ENCODE measurements at regions not wholly inside any gene's neighbourhood (a gene's known extent, or its start where the extent isn't known, plus 50 kb on each side); places are given as distances from the start of the nearest gene placed in this dataset.

DNA sequence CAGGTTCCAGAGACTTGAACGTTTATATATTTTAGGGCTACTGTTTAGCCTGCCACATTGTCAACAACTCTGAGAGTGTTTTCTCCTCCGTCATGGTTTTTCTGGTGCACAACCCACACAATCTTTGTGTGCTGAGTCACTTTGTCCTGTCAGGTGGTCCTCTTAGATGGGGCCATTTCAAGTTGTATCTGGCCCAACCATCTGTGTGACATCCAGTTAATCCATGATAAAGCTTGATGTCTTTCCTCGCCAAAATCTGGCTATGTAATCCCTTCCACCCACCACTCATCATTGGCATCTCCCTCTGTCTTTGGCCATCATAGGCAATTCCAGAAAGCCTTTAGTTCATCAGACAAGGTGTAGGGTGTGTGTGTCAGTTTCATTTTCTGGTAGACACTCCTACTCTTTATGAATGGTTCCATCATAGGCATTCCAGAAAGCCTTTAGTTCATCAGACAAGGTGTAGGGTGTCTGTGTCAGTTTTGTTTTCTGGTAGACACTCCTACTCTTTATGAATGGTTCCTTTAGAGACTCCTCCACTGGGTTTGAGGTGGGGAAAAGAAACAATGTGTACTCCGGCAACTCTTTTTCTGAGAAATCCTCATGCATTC is 282.0 kb upstream of the ACTBL2 start:
- Histone ChIP-seq H3K9me3 (ENCODE audit: control insufficient read depth, low read length) (no peaks in the 10 kb centered on the region), H3K4me1 (ENCODE audit: control insufficient read depth, insufficient read depth, low read length) (no peaks in the 10 kb centered on the region), H3K9ac (ENCODE audit: extremely low read depth, low read length, poor library complexity, severe bottlenecking) (no peak overlapping the region), H3K36me3 (ENCODE audit: control insufficient read depth, insufficient read depth, low read length) (no peaks in the 10 kb centered on the region), H3K4me3 (ENCODE audit: low read length) (no peak overlapping the region), H3K27me3 (ENCODE audit: control insufficient read depth, insufficient read depth, low read length, poor library complexity, severe bottlenecking) (peaks cover 8% of the 10 kb centered on the region), H3K27ac (ENCODE audit: low read depth, low read length) (no peak overlapping the region)
- DNase-seq, result no peak
- Mint-ChIP-seq H3K36me3 (ENCODE audit: low read depth) (no peaks in the 10 kb centered on the region), H3K27ac (no peak overlapping the region), H3K27me3 (ENCODE audit: insufficient read depth) (peaks cover 1% of the 10 kb centered on the region), H3K9me3 (no peaks in the 10 kb centered on the region), H3K4me1 (no peaks in the 10 kb centered on the region), H3K4me3 (no peak overlapping the region)
- TF ChIP-seq, protein P1, sequence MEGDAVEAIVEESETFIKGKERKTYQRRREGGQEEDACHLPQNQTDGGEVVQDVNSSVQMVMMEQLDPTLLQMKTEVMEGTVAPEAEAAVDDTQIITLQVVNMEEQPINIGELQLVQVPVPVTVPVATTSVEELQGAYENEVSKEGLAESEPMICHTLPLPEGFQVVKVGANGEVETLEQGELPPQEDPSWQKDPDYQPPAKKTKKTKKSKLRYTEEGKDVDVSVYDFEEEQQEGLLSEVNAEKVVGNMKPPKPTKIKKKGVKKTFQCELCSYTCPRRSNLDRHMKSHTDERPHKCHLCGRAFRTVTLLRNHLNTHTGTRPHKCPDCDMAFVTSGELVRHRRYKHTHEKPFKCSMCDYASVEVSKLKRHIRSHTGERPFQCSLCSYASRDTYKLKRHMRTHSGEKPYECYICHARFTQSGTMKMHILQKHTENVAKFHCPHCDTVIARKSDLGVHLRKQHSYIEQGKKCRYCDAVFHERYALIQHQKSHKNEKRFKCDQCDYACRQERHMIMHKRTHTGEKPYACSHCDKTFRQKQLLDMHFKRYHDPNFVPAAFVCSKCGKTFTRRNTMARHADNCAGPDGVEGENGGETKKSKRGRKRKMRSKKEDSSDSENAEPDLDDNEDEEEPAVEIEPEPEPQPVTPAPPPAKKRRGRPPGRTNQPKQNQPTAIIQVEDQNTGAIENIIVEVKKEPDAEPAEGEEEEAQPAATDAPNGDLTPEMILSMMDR (conservative IDR thresholded peaks at IDR 0.05), result no peak
- WGBS, 2 experiments (ENCODE audit: insufficient coverage in 1 of 2, insufficient read length in 1 of 2), result 50 to 71% methylated on average over 2 to 4 of the region's 4 CpGs

DNA sequence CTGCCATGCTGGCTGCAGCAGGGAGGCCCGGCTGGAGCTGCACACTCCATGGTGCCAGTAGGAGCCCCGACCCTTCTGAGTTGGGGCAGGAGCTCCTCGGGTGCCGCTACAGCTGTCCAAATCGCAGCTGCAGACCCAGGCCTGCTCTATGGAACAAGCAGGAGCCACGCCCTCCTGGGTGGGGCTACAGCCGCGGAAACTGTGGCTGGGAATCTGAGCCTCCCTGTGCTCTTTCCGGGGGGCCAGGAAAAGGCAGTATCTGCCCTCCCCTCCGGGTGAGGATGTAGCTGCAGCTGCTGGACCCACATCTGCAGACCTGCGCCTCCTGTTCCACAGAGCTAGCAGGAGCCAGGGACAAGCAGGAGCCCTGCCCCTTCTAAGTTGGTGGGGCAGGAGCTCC is 278.9 kb upstream of the ACTBL2 start:
- H3K27me3 Mint-ChIP-seq (ENCODE audit: insufficient read depth), result peaks cover 1% of the 10 kb centered on the region
- Histone ChIP-seq H3K9me3 (ENCODE audit: control insufficient read depth, low read length) (no peaks in the 10 kb centered on the region), H3K27me3 (ENCODE audit: control insufficient read depth, insufficient read depth, low read length, poor library complexity, severe bottlenecking) (no peaks in the 10 kb centered on the region), H3K9ac (ENCODE audit: extremely low read depth, low read length, poor library complexity, severe bottlenecking) (no peak overlapping the region), H3K27ac (ENCODE audit: low read depth, low read length) (no peak overlapping the region), H3K36me3 (ENCODE audit: control insufficient read depth, insufficient read depth, low read length) (no peaks in the 10 kb centered on the region), H3K4me3 (ENCODE audit: low read length) (no peak overlapping the region), H3K4me1 (ENCODE audit: control insufficient read depth, insufficient read depth, low read length) (no peaks in the 10 kb centered on the region)
- no peaks in the 10 kb centered on the region for H3K9me3 Mint-ChIP-seq
- H3K36me3 Mint-ChIP-seq (ENCODE audit: low read depth), result no peaks in the 10 kb centered on the region
- H3K27ac Mint-ChIP-seq, result no peak overlapping the region
- no peak overlapping the region for H3K4me3 Mint-ChIP-seq
- DNase-seq, result no peak
- WGBS, 2 experiments (ENCODE audit: insufficient coverage in 1 of 2, insufficient read length in 1 of 2), result 92 to 93% methylated on average over 10 to 11 of the region's 11 CpGs
- H3K4me1 Mint-ChIP-seq, result no peaks in the 10 kb centered on the region
- TF ChIP-seq, protein P1 (conservative IDR thresholded peaks at IDR 0.05), result no peak

GRCh38 chr5:57754616-57755015 is 272.0 kb upstream of the ACTBL2 start:
- H3K4me1 ChIP-seq (ENCODE audit: control insufficient read depth, insufficient read depth, low read length), result no peaks in the 10 kb centered on the region
- TF ChIP-seq, protein P1 (conservative IDR thresholded peaks at IDR 0.05), result no peak
- Mint-ChIP-seq H3K4me3 (no peak overlapping the region), H3K27ac (no peak overlapping the region), H3K4me1 (no peaks in the 10 kb centered on the region), H3K9me3 (no peaks in the 10 kb centered on the region), H3K27me3 (ENCODE audit: insufficient read depth) (no peaks in the 10 kb centered on the region), H3K36me3 (ENCODE audit: low read depth) (no peaks in the 10 kb centered on the region)
- H3K27me3 ChIP-seq (ENCODE audit: control insufficient read depth, insufficient read depth, low read length, poor library complexity, severe bottlenecking), result no peaks in the 10 kb centered on the region
- H3K4me3 ChIP-seq (ENCODE audit: low read length), result no peak overlapping the region
- DNase-seq, result no peak
- no peaks in the 10 kb centered on the region for H3K36me3 ChIP-seq (ENCODE audit: control insufficient read depth, insufficient read depth, low read length)
- H3K9ac ChIP-seq (ENCODE audit: extremely low read depth, low read length, poor library complexity, severe bottlenecking), result no peak overlapping the region
- no peak overlapping the region for H3K27ac ChIP-seq (ENCODE audit: low read depth, low read length)
- H3K9me3 ChIP-seq (ENCODE audit: control insufficient read depth, low read length), result no peaks in the 10 kb centered on the region

Data from endodermal cell (in vitro differentiated cells).